HG03139 (cell line): ENCODE measurements at regions not wholly inside any gene's neighbourhood (a gene's known extent, or its start where the extent isn't known, plus 50 kb on each side); places are given as distances from the start of the nearest gene placed in this dataset.
"Not testable (repeated sequence)": the region's sequence is repeated elsewhere in the genome, so short reads cannot be mapped to it uniquely, and the experiment has no call there.

Experiments
- ATAC-seq: cut with Tn5 transposase; IDR thresholded peaks from one replicate; pipeline ENCODE4 v1.9.1; 2021; ENCODE audit not compliant: unreplicated experiment

DNA sequence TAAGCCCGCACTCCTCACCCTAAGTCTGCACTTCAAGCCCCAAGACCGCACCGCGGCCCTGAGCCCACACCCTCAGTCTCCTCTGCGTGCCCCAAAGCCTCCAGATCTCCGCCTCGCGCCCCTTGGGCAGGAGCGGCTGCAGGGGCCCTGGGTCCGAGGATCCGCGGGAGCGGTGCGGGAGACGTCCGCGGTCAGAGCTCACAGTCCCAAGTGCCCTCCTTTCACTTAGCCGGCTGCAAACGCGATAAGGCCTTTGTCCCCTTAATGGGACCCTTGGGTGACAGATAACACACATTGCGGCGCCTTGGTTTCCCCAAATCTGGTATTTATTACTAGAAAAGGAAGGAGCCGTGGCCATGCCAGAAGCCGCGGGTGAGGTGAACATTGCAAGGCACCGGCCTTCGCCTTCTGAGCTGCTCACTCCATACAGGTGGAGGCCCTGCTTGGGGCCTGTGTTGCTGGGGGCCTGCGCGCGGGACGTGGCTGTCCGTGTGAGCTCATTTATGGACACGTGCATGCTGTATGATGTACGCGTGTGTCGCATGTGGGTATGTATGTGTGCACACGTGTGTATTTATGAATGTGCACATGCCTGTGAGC is 178.9 kb downstream of the OR4M2 start:
- ATAC-seq = not testable (repeated sequence)

GRCh38 chr15:22259881-22260421 is 179.6 kb downstream of the OR4M2 start:
- ATAC-seq = no peak

DNA sequence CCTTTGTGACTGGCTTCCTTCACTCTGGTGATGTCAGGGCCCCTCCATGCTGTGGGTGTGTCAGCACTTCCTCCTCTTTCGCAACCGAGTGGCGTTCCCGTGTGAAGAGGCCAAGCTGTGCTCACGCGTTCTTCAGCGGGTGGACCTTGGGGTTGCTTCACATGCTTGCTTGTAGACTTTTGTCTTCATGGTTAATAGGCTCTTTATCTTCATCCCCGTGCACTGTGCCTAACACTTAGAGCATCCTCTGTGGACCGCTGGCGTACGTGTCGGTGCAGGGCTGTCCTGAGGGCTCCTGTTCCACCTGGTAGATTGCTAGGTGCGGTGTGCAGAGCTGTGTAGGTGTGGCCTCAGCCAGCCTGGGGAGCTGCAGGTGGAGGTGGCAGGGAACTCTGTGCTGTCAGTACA is 182.3 kb downstream of the OR4M2 start:
- no peak for ATAC-seq

- ATAC-seq = no peak
Measured at GRCh38 chr15:22263738-22264137, 183.4 kb downstream of the OR4M2 start.

- not testable (repeated sequence) for ATAC-seq
Measured at GRCh38 chr15:22264272-22264671, 183.9 kb downstream of the OR4M2 start.

- ATAC-seq = no peak
Measured at GRCh38 chr15:22265056-22265945, 185.0 kb downstream of the OR4M2 start.

DNA sequence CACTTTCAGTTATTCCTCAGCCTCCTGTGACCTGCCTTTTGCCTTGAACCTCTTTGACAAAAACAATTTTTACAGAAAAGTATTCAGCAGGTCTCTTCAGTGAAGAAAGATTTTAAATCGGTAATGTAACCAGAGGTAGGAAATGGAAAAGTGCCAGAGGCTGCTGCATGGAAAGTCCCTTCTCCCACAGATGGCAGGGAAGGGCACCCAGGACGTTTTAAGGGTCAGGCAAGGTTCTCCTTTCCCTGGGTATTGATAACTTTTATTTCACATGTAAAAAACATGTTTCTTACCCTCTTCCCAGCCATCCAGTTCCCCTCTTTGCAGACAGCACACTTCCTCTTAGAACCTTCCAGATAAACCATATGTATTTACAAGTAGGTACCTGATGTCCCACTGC is 185.6 kb downstream of the OR4M2 start:
- no peak for ATAC-seq

DNA sequence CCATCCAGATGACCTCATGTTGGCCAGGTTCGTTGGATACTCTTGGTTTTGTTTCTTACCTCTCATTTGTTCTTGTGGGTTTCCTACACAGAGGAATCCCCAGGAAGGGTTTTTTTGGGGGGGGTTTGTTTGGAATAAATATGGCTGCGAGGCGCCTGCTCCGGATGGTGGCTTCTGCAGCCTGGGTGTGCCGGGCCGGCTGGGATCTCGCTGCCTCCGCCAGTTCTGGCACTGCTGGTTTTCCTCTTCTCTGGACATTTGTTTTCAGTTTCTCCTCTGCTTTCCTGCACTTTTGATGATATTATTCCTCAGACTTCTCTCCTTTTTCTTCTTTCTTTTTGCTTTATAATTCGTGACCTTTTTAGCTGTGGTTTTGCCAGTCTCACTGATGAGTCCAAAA is 187.4 kb downstream of the OR4M2 start:
- ATAC-seq = no peak

DNA sequence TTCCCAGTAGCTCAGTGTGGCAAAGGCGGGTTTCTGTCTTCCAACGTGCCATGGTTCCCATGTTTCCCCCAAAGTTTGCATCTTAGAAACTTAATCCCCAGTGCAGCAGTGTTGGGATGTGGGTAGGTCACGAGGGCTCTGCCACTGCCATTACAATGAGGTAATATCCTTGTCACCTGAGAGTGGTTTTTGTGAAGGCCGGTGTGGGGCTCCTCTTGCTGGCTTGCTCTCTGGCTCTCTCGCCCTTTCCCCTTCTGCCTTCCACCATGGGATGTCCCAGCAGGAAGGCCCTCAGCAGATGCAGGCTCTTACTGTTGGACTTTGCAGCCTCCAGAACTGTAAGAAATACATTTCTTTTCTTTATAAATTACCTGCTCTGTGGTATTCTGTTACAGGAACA is 187.9 kb downstream of the OR4M2 start:
- not testable (repeated sequence) for ATAC-seq

DNA sequence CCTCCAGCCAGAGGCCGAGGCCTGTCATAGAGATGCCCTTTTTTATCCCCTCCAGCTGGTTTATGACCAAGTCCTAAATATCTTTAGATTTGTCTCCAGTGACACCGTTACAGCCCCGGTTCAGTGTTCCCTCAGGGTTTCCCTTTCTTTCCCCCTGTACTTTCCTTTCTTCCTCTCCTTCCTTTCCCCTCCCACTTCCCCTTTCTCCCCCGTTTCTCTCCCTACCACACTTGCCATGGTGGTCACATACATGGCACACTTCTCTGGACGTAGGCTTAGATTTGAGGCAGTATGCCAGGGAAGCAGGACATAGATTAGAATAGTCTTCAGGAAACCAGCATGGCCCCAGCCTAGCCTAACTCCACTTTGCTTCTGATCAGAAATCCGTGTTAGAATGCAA is 188.3 kb downstream of the OR4M2 start:
- ATAC-seq = not testable (repeated sequence)

DNA sequence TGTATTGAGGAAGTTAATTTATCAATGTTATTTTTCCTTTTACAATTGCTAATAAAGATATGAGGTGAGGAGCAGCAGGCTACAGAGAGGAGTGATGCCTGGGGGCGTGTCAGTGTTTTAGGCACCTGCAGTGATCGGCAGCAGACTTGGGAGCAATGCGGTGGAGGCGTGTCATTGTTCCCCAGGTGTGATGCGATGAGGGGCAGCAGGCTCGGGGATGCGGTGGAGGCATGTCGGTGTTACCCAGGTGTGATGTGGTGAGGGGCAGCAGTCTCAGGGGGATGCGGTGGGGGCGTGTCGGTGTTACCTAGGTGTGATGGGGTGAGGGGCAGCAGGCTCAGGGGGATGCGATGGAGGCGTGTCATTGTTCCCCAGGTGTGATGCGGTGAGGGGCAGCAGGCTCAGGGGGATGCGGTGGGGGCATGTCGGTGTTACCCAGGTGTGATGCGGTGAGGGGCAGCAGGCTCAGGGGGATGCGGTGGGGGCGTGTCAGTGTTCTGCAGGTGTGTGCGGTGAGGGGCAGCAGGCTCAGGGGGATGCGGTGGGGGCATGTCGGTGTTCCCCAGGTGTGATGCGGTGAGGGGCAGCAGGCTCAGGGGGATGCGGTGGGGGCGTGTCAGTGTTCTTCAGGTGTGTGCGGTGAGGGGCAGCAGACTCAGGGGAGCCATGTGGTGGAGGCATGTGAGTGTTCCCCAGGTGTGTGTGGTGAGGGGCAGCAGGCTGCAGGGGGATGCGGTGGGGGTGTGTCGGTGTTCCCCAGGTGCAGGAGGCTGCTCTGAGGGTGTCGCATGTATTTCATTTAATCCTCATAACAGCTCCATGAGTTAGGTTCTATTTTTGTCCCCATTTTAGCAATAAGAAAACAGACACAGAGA is 186.2 kb upstream of the GOLGA6L22 start:
- not testable (repeated sequence) for ATAC-seq

- ATAC-seq = not testable (repeated sequence)
Measured at GRCh38 chr15:22273185-22273584, 185.5 kb upstream of the GOLGA6L22 start.

DNA sequence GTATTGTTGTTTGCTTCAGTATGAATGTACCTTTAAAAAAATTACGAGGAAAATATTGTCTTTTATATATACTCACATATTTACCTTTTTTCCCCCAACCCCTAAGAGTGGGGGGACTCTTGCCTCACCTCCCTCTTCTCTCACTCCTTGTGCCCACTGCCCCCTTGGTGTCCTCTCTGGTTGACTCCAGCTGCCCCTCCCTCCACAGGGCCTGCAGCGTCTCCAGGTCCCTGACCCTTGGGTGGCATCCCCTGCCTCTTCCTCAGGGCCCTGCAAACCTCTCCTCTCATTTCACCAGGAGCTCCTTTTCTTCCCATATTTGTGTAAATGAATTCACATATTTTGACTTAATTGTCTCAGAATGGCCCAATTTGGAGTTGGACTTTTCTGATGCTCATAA is 184.3 kb upstream of the GOLGA6L22 start:
- ATAC-seq = not testable (repeated sequence)

DNA sequence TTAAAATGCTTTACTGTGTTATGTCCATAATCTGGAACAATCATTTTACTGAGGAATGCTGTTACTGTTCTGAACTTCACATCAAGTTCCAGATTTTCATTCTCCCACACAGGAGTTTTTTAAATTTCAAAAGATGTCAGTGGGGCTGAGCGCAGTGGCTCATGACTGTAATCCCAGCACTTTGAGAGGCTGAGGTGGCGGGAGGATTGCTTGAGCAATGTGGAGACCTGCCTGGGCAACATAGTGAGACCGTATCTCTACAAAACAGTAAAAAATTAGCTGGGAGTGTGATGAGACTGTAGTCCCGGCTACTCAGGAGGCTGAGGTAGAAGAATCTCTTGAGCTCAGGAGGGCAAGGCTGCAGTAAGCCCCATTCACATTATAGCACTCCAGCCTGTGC is 177.9 kb upstream of the GOLGA6L22 start:
- ATAC-seq = not testable (repeated sequence)

DNA sequence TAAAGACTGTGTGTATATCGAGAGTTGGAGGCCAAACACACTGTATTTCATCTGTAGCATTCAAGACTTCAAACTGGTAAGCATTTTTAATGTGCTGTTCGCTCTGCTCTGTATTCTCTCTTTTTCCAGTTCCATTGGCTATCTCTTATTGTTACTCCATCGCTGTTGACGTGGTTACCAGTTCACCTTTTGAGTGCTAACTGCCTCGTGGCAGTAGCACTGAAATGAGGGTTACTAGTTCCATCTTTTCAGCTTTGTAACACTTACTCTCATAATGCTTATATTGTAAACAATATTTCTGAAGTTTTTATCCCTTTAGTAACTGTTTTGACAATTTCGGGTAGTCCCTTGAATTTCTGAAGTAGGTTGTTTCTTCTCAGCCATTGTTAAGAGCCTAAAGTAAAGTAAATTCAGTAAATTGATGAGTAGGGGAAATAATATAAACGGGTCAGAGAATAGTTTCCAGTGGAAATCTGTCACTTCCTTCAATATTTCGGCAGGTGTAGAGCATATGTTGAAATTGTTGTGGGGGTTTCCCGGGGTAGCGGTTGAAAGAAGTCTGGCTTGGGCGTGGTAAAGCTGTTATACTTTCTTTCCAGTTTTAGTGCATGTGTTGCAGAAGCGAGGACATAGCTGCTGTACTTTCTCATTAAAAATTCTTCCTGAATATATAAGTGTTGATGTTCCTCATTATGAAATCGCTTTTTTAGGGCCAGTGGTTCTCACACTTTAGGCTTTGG is 175.7 kb upstream of the GOLGA6L22 start:
- not testable (repeated sequence) for ATAC-seq

DNA sequence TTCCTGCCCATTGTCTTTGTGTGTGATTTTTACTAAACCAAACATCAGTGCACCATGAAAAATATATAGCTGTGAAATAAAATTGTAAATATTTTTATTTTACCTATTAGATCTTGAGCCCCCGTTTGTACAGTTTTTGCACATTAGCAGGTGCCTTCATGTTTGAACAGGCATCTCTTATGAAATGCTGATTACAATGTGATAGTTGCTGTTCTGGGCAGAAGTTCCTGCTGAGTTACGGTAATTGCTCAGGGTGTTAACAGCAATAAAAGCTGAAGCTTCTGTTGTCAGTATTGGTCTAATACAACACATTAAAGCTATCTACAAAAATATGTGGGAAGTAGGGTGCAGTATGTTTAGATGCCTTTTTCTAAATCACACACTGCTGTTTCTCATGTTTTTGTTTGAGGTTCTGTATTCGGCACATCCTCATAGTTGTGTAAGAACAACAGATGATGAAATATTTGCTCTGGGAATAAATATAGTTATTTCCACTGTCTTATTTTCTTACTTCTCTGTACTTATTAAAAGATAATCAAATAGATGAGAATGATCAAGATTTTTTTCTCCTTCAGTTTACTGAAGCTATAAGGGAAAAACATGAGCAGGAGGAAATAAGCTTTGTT is 173.8 kb upstream of the GOLGA6L22 start:
- not testable (repeated sequence) for ATAC-seq

DNA sequence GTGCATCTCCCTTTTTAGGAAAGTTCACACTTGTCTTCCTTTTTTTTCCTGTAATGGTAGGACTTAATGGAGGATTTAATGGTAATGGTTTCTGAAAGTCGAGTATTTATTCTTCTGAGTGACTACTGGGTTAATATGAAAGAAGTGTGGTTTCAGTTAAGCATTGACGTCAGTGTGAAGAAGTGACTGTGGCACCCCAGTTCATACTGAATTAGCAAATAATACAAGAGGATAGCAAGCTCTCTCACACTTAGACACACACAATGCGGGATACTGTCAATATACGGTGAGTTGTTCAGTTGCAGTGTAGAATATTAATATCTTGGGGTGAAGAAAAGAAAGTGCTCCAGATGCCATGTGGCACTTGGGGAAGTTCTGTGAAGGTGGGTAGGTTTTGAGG is 167.6 kb upstream of the GOLGA6L22 start:
- ATAC-seq = not testable (repeated sequence)

- ATAC-seq = not testable (repeated sequence)
Measured at GRCh38 chr15:22303112-22303511, 155.6 kb upstream of the GOLGA6L22 start.
